ENCODE measurements at regions not wholly inside any gene's neighbourhood (a gene's known extent, or its start where the extent isn't known, plus 50 kb on each side); places are given as distances from the start of the nearest gene placed in this dataset.

GRCh38 chr15:93413745-93414144 lies 324.7 kb upstream of the RGMA start (continued):
- TF ChIP-seq CHD1 (IDR thresholded peaks at IDR 0.05; ENCODE audit: low read depth, low read length), result no peak
- no peak for TF ChIP-seq YY1 (IDR thresholded peaks at IDR 0.05; ENCODE audit: low read depth, low read length)
- TF ChIP-seq BACH1 (IDR thresholded peaks at IDR 0.05; ENCODE audit: low read length), result no peak
- no peak for TF ChIP-seq TCF12 (IDR thresholded peaks at IDR 0.05; ENCODE audit: low read depth, low read length)
- no peak for TF ChIP-seq RFX5 (IDR thresholded peaks at IDR 0.05; ENCODE audit: borderline replicate concordance, low read depth, low read length)
- TF ChIP-seq GTF2F1 (IDR thresholded peaks at IDR 0.05; ENCODE audit: borderline replicate concordance, low read depth, low read length), result no peak
- TF ChIP-seq CBX5 (IDR thresholded peaks at IDR 0.05; ENCODE audit: low read depth, low read length), result no peak
- TF ChIP-seq ASH2L (IDR thresholded peaks at IDR 0.05; ENCODE audit: low read length), result no peak

Measured in H1 (cell line).